ENCODE measurements at regions not wholly inside any gene's neighbourhood (a gene's known extent, or its start where the extent isn't known, plus 50 kb on each side); places are given as distances from the start of the nearest gene placed in this dataset.

DNA sequence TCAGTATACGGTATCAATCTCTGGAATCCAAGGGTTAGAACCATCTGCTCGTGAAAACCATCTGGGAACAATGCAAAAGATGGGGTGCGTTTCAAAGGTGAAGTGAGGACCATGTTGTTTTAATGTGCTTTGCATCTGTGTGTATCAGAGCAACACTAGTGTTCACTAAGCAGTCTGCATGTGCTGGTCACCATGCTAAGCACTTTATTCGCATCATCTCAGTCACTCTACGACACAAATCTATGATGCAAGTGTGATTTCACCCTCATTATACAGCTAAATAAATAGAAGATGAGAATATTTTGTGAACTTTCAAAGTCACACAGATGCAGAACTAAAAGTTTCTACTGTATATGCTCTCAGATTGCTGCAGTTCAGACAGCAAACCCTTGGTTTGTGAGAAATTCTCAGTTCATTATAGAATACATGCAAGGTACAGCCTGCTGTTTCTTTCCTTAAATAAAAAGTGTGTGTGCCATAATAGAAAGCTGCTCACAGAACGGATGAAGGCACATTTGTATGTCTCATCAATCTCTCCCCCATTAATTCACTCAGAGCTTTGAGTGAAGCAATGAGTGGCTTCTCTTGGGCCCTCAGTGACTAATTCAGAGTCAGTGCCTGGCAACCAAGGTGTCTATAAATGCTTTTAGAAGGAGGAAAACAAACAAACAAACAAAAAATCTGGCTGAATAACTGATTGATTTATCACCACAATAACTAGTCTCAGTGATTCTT, 652.8 kb upstream of the SOX11 start:
- Histone ChIP-seq H3K9ac (ENCODE audit: low read depth, low read length) (no peak overlapping the region), H4K20me1 (ENCODE audit: insufficient read depth, low read length) (no peaks in the 10 kb centered on the region), H3K9me3 (ENCODE audit: insufficient read depth, low read length, severe bottlenecking) (no peaks in the 10 kb centered on the region), H3K4me3 (ENCODE audit: low read depth in 1 of 2, low read length in 2 of 2) (no peak overlapping the region), H3K79me2 (ENCODE audit: insufficient read depth, low read length) (no peaks in the 10 kb centered on the region), H3K27me3 (ENCODE audit: insufficient read depth, low read length, poor library complexity) (no peaks in the 10 kb centered on the region), H3K4me2 (ENCODE audit: insufficient read depth, low read length) (no peak overlapping the region), H3K36me3 (ENCODE audit: insufficient read depth, low read length) (no peaks in the 10 kb centered on the region), H2AFZ (ENCODE audit: low read depth, low read length) (no peak overlapping the region), H3K27ac (ENCODE audit: low read length) (no peak overlapping the region), H3K4me1 (ENCODE audit: insufficient read depth, low read length) (no peaks in the 10 kb centered on the region)
- no peak for TF ChIP-seq EZH2 (IDR thresholded peaks at IDR 0.05; ENCODE audit: borderline replicate concordance, low read depth, low read length, severe bottlenecking)
- TF ChIP-seq, protein P1, sequence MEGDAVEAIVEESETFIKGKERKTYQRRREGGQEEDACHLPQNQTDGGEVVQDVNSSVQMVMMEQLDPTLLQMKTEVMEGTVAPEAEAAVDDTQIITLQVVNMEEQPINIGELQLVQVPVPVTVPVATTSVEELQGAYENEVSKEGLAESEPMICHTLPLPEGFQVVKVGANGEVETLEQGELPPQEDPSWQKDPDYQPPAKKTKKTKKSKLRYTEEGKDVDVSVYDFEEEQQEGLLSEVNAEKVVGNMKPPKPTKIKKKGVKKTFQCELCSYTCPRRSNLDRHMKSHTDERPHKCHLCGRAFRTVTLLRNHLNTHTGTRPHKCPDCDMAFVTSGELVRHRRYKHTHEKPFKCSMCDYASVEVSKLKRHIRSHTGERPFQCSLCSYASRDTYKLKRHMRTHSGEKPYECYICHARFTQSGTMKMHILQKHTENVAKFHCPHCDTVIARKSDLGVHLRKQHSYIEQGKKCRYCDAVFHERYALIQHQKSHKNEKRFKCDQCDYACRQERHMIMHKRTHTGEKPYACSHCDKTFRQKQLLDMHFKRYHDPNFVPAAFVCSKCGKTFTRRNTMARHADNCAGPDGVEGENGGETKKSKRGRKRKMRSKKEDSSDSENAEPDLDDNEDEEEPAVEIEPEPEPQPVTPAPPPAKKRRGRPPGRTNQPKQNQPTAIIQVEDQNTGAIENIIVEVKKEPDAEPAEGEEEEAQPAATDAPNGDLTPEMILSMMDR (IDR thresholded peaks at IDR 0.05; ENCODE audit: borderline replicate concordance, extremely low read depth, low read length, poor library complexity, severe bottlenecking), result no peak
- no peak for DNase-seq
- ATAC-seq (ENCODE audit: insufficient read depth, low read depth), result no peak

DNA sequence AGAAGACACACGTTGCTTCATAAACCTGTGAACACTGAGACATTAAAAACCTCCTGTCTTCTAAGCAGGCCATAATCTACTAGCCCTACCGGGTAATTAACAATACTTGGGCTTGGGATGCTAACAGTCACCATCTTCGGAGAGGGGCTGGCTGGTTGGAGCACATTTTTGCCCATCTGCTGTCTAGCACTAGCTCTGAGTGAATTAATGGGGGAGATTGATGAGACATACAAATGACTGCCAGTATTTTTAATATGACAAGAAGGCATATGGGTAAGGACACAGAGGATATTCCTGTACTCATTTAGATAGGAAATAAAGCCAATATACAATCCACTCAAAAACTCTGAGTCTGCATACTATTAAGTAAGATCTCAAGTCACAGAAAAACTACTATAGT, 651.6 kb upstream of the SOX11 start:
- DNase-seq (no peak), ATAC-seq (ENCODE audit: insufficient read depth, low read depth) (no peak)
- H3K9me3 ChIP-seq (ENCODE audit: insufficient read depth, low read length, severe bottlenecking), result no peaks in the 10 kb centered on the region
- H3K36me3 ChIP-seq (ENCODE audit: insufficient read depth, low read length), result no peaks in the 10 kb centered on the region
- no peaks in the 10 kb centered on the region for H3K27me3 ChIP-seq (ENCODE audit: insufficient read depth, low read length, poor library complexity)
- H3K79me2 ChIP-seq (ENCODE audit: insufficient read depth, low read length), result no peaks in the 10 kb centered on the region
- no peak overlapping the region for H3K27ac ChIP-seq (ENCODE audit: low read length)
- no peak overlapping the region for H3K4me2 ChIP-seq (ENCODE audit: insufficient read depth, low read length)
- no peaks in the 10 kb centered on the region for H3K4me1 ChIP-seq (ENCODE audit: insufficient read depth, low read length)
- H2AFZ ChIP-seq (ENCODE audit: low read depth, low read length), result no peak overlapping the region
- no peak overlapping the region for H3K9ac ChIP-seq (ENCODE audit: low read depth, low read length)
- no peaks in the 10 kb centered on the region for H4K20me1 ChIP-seq (ENCODE audit: insufficient read depth, low read length)
- TF ChIP-seq EZH2 (IDR thresholded peaks at IDR 0.05; ENCODE audit: borderline replicate concordance, low read depth, low read length, severe bottlenecking), result no peak
- TF ChIP-seq, protein P1 (IDR thresholded peaks at IDR 0.05; ENCODE audit: borderline replicate concordance, extremely low read depth, low read length, poor library complexity, severe bottlenecking), result no peak
- H3K4me3 ChIP-seq (ENCODE audit: low read depth in 1 of 2, low read length in 2 of 2), result no peak overlapping the region

DNA sequence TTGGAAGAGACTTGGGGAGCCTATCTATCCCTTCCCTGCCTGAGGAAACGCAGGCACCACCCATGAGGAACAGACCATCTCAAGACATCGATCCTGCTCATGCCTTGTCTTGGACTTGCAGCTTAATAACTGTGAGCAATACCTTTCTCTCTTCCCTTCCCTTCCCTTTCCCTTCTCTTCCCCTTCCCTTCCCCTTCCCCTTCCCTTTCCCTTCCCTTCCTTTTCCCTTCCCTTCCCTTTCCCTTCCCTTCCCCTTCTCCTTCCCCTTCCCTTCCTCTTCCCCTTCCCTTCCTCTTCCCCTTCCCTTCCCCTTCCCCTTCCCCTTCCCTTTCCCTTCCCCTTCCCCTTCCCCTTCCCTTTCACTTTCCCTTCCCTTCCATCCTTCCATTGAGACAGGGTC, 650.7 kb upstream of the SOX11 start:
- Histone ChIP-seq H3K27ac (ENCODE audit: low read length) (no peak overlapping the region), H3K27me3 (ENCODE audit: insufficient read depth, low read length, poor library complexity) (no peaks in the 10 kb centered on the region), H2AFZ (ENCODE audit: low read depth, low read length) (no peak overlapping the region), H3K4me1 (ENCODE audit: insufficient read depth, low read length) (no peaks in the 10 kb centered on the region), H3K4me2 (ENCODE audit: insufficient read depth, low read length) (no peak overlapping the region), H4K20me1 (ENCODE audit: insufficient read depth, low read length) (no peaks in the 10 kb centered on the region), H3K4me3 (ENCODE audit: low read depth in 1 of 2, low read length in 2 of 2) (no peak overlapping the region), H3K9ac (ENCODE audit: low read depth, low read length) (no peak overlapping the region), H3K79me2 (ENCODE audit: insufficient read depth, low read length) (no peaks in the 10 kb centered on the region), H3K9me3 (ENCODE audit: insufficient read depth, low read length, severe bottlenecking) (no peaks in the 10 kb centered on the region), H3K36me3 (ENCODE audit: insufficient read depth, low read length) (no peaks in the 10 kb centered on the region)
- ATAC-seq (ENCODE audit: insufficient read depth, low read depth) (no peak), DNase-seq (no peak)
- TF ChIP-seq EZH2 (IDR thresholded peaks at IDR 0.05; ENCODE audit: borderline replicate concordance, low read depth, low read length, severe bottlenecking), result no peak
- TF ChIP-seq, protein P1 (IDR thresholded peaks at IDR 0.05; ENCODE audit: borderline replicate concordance, extremely low read depth, low read length, poor library complexity, severe bottlenecking), result no peak

All from DND-41 (cell line).